B cell (primary cell): ENCODE measurements at regions not wholly inside any gene's neighbourhood (a gene's known extent, or its start where the extent isn't known, plus 50 kb on each side); places are given as distances from the start of the nearest gene placed in this dataset.

Source experiments
- ATAC-seq: fragments of 200-7000 bp; cut with Tn5 transposase; one replicate; pipeline ENCODE4 v1.10.0; 2021; ENCODE audit warnings: low read depth, mild to moderate bottlenecking, moderate number of reproducible peaks, moderate library complexity
- CTCF ChIA-PET: fragments of 350-600 bp; sonication (Branson Sonifier 250); formaldehyde crosslinking; loops from one replicate; lab custom pipeline; 2021; ENCODE audit warnings: antibody characterized with exemption, inconsistent platforms; lab: Charles Lee
- POLR2A ChIA-PET: fragments of 350-600 bp; sonication (Branson Sonifier 250); formaldehyde crosslinking; loops from one replicate; lab custom pipeline; 2021; ENCODE audit warnings: antibody characterized with exemption; lab: Charles Lee
- DNase-seq: peaks from one replicate; pipeline ENCODE4 v3.0.0; 2013
- H2AFZ ChIP-seq: 2 replicates; pipeline ENCODE4 v1.6.1; 2012; ENCODE audit warnings: mild to moderate bottlenecking, low read depth, low read length; ENCODE audit not compliant: insufficient read depth, poor library complexity, severe bottlenecking
- H3K27ac ChIP-seq, 2 donors: 1 replicate in 1 of 2; 2 replicates in 1 of 2; pipeline ENCODE4 v1.5.1; 2012 to 2013; ENCODE audit warnings: low read length in 2 of 2, mild to moderate bottlenecking in 2 of 2, moderate library complexity in 1 of 2
- H3K27me3 ChIP-seq, 4 experiments: fragments of 200-600 bp in 1 of 4; sonication (generic) in 1 of 4; replicated peaks in 1 of 4; 1 replicate in 2 of 4; 2 replicates in 2 of 4; pipeline versions ENCODE4 v1.6.1 to v1.7.0; 2013 to 2016; ENCODE audit warnings: low read length in 3 of 4, mild to moderate bottlenecking in 2 of 4, mixed read lengths in 1 of 4, moderate library complexity in 1 of 4; ENCODE audit not compliant: insufficient read depth in 4 of 4, control insufficient read depth in 3 of 4; ENCODE audit errors: control extremely low read depth in 1 of 4
- H3K36me3 ChIP-seq, 2 experiments: replicated peaks in 1 of 2; 1 replicate in 1 of 2; 2 replicates in 1 of 2; pipeline versions ENCODE4 v1.6.1 to v1.7.1; 2013; ENCODE audit warnings: low read length in 1 of 2; ENCODE audit not compliant: insufficient read depth in 2 of 2, control insufficient read depth in 1 of 2; ENCODE audit errors: control extremely low read depth in 1 of 2, extremely low read depth in 1 of 2
- H3K4me1 ChIP-seq, 2 donors: fragments of 200-600 bp in 1 of 2; sonication (generic) in 1 of 2; 1 replicate in 1 of 2; 2 replicates in 1 of 2; pipeline versions ENCODE4 v1.5.1 to v1.6.1; 2013 to 2017; ENCODE audit warnings: low read length in 2 of 2; ENCODE audit not compliant: control insufficient read depth in 2 of 2, insufficient read depth in 2 of 2
- H3K4me2 ChIP-seq: replicated peaks from 2 replicates; pipeline ENCODE3; 2012; ENCODE audit warnings: mild to moderate bottlenecking, low read depth, low read length; ENCODE audit not compliant: poor library complexity, severe bottlenecking
- H3K4me3 ChIP-seq, 5 experiments: fragments of 200-600 bp in 1 of 5; sonication (generic) in 1 of 5; 1 replicate in 3 of 5; 2 replicates in 2 of 5; pipeline versions ENCODE4 v1.5.1 to v1.7.0; 2011 to 2016; ENCODE audit warnings: low read length in 4 of 5, mild to moderate bottlenecking in 4 of 5, low read depth in 2 of 5, control low read depth in 1 of 5, moderate library complexity in 1 of 5; ENCODE audit not compliant: insufficient read depth in 1 of 5; ENCODE audit errors: control extremely low read depth in 1 of 5, extremely low read depth in 1 of 5
- H3K79me2 ChIP-seq: fragments of 200-600 bp; sonication (generic); one replicate; pipeline ENCODE4 v1.6.0; 2016; ENCODE audit warnings: low read length; ENCODE audit not compliant: control insufficient read depth, insufficient read depth
- H3K9ac ChIP-seq: fragments of 200-600 bp; sonication (generic); 2 replicates; pipeline ENCODE4 v1.6.1; 2017; ENCODE audit warnings: mild to moderate bottlenecking, low read length, moderate library complexity
- H3K9me3 ChIP-seq, 3 donors: one replicate each; pipeline versions ENCODE4 v1.6.1 to v1.7.1; 2013; ENCODE audit warnings: low read length in 2 of 3; ENCODE audit not compliant: control insufficient read depth in 2 of 3, insufficient read depth in 1 of 3; ENCODE audit errors: control extremely low read depth in 1 of 3
- H4K20me1 ChIP-seq: 2 replicates; pipeline ENCODE4 v1.6.0; 2012; ENCODE audit warnings: mild to moderate bottlenecking, low read length; ENCODE audit not compliant: insufficient read depth, control insufficient read depth, poor library complexity, severe bottlenecking
- H3K27ac Mint-ChIP-seq: one replicate; pipeline ENCODE4 v1.8.0; 2021; ENCODE audit warnings: mixed read lengths
- H3K27me3 Mint-ChIP-seq: one replicate; pipeline ENCODE4 v1.8.0; 2021; ENCODE audit warnings: mixed read lengths
- H3K4me1 Mint-ChIP-seq: one replicate; pipeline ENCODE4 v1.8.0; 2021; ENCODE audit warnings: mixed read lengths
- H3K4me3 Mint-ChIP-seq: one replicate; pipeline ENCODE4 v1.8.0; 2021; ENCODE audit warnings: mixed read lengths
- H3K9me3 Mint-ChIP-seq: one replicate; pipeline ENCODE4 v1.8.0; 2022; ENCODE audit warnings: mixed read lengths; ENCODE audit not compliant: insufficient read depth
- CTCF ChIP-seq: fragments of 200-600 bp; IDR thresholded peaks from one replicate; pipeline ENCODE4 v1.8.0; 2022; ENCODE audit warnings: antibody characterized with exemption, mild to moderate bottlenecking
- EZH2 ChIP-seq: IDR thresholded peaks from 2 replicates; pipeline ENCODE4 v1.6.1; 2012; ENCODE audit warnings: borderline replicate concordance, low read depth, mild to moderate bottlenecking, moderate library complexity, low read length; ENCODE audit not compliant: insufficient read depth, poor library complexity, severe bottlenecking
- WGBS: methylation state at CpG from one replicate; pipeline ENCODE4 v1.1.5; 2013; ENCODE audit warnings: missing lambda C conversion rate; ENCODE audit not compliant: insufficient coverage; 5-methylcytosine and 5-hydroxymethylcytosine counted together
- intact Hi-C: fragments of 100-400 bp; cut with micrococcal nuclease; formaldehyde crosslinking; loops from one replicate; pipeline ENCODE4 v1.10.0; 2022

GRCh38 chr2:189927823-189928222 is 134.7 kb downstream of the MSTN start:
- peaks cover 0 to 8% (median 1%) of the 10 kb centered on the region in 3 donors for H3K9me3 ChIP-seq
- H4K20me1 ChIP-seq = no peaks in the 10 kb centered on the region
- intact Hi-C loops = no loop called here
- H3K4me1 ChIP-seq = no peaks in the 10 kb centered on the region
- H3K4me3 ChIP-seq = no peak overlapping the region
- H3K4me1 Mint-ChIP-seq = no peaks in the 10 kb centered on the region
- H3K9me3 Mint-ChIP-seq = no peaks in the 10 kb centered on the region
- no peaks in the 10 kb centered on the region for H3K36me3 ChIP-seq
- no peak overlapping the region for H3K27ac Mint-ChIP-seq
- H3K27ac ChIP-seq = no peak overlapping the region
- H3K27me3 ChIP-seq = no peaks in the 10 kb centered on the region
- H2AFZ ChIP-seq = no peak overlapping the region
- peaks cover 7% of the 10 kb centered on the region for H3K27me3 Mint-ChIP-seq
- no CpG with 5 or more reads among the region's 1 CpG for WGBS
- H3K4me2 ChIP-seq = no peak overlapping the region
- H3K79me2 ChIP-seq = no peaks in the 10 kb centered on the region
- ChIA-PET CTCF (no interaction called here), POLR2A (no interaction called here)
- TF ChIP-seq EZH2 (no peak), CTCF (no peak)
- no peak for DNase-seq
- ATAC-seq = no peak
- H3K4me3 Mint-ChIP-seq = no peak overlapping the region
- no peak overlapping the region for H3K9ac ChIP-seq
